Activated CD8-positive, alpha-beta memory T cell treated with anti-CD3 and anti-CD28 coated beads for 4 hours (primary cell): ENCODE measurements at regions not wholly inside any gene's neighbourhood (a gene's known extent, or its start where the extent isn't known, plus 50 kb on each side); places are given as distances from the start of the nearest gene placed in this dataset.
"Not testable (repeated sequence)": the region's sequence is repeated elsewhere in the genome, so short reads cannot be mapped to it uniquely, and the experiment has no call there.

Source experiments
- DNase-seq, 2 donors: peaks; one replicate each; pipeline ENCODE4 v3.0.0-alpha.2; 2020; ENCODE audit warnings: low read depth in 2 of 2

DNA sequence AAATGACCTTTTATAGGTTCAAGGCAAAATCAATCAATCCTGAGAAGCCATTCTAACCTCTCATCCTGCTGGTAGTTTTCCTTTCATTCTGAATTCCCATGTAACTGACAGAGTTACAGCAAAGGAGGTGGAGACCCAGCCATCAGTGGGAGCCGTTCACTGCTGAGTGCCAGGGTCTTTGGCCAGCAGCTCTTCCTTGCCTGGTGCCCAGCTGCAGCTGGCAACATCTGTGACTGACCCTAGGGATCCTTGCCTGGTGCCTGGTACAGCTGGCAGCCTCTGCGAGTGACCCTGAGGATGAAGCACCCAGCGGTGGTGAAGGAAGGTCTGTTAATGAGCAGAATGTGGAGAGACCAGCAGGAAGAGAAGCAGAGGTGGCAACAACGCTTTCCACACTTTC, 314.6 kb downstream of the THBS2 start:
- no peak for DNase-seq

DNA sequence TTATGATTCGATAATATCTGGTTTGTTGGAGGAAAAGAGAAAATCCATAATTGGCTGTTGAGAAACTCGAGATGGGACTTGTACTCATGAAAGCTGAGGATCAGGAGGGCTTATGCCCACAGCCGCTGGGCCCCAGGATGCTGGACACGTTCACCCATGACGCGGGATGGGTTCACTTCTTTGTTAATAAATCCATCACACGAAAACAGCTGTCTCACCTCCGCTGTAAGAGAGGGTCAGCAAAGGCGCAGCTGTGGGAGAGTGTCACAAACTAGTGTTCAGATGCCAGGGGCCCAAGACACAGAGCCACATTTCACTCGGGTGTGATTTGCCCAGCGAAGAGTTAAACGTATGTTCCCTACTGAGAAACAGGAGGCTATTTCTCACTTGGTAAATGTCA, 315.1 kb downstream of the THBS2 start:
- DNase-seq, result no peak

DNA sequence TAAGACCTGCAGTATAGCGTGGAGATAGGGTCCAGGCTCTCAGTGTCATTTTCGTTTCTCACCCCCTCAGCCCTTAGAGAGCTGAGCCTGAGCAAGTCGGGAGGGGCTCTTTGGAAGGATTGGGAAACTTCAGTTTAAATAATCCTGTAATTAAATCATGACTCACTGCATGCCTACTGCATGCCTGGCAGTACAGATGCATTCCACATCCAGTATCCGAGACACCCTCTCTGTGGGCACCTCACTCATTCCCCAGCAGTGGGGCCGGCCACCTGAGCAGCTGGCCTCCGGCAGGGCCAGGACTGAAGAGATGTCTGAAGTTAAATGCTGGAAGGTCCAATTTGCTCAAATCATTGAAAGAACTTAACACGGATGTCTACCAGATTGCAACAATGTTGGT, 316.6 kb downstream of the THBS2 start:
- DNase-seq, result no peak

DNA sequence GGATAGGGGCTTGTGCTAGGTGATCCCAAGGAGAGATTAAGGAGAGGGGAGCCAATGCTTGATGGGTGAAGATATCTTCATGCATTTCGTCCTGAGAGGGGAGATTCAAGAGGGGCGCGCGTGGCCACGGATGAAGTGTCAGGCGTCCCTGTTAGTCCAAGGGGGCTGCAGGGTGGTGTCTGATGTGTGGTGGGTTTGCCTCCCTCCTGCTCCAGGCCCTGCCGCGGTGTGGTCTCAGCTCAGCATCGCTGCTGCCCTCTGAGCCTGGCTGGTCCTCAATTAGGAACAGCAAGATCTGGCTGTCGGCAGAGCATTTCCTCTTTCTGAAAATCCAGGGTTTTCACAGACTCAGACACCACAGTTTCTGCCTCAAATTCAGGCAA, 318.0 kb downstream of the THBS2 start:
- no peak for DNase-seq

DNA sequence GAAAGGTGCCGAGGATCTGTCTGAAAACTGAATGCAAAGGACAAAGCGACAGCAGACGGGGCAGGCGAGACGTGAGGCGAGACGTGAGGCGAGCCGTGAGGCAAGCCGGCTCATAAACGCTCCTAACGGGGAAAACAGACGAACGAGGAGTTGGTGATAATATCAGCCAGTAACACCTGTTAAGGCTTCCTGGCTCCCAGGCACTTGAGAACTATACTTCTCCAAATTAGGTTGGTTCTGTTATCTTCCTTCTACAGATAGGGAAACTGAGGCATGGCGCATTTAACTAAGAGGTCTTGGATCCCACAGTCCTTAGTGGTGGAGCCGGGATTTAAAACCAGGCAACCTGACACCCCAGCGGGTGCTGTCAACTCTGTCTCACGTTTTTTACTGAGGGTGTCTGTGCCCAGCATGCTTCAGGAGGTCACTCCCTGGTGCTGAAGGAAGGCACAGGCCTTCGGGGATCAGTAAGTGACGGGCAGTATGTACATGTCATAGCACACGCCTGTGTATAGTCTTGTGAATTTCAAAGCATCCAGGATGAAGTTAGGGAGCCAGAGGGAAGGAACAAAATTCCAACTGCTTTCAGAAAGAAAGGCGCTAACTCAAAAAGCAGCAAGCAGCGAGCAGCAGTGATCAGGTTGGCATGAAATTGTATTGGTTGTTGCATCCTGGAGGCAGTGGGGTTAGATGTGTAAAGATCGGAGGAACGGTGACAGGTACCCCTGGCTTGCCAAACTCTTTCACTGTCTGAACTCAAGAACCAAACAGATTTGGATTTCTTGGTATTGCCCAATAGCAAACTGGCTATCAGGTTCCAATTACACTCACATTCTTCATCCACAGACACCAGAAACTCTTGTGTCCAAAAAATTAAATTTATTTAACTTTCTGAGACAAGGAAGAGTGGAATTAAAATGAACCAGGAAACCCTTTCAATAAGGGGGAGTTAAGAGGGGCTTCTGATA, 318.7 kb downstream of the THBS2 start:
- DNase-seq, result no peak

DNA sequence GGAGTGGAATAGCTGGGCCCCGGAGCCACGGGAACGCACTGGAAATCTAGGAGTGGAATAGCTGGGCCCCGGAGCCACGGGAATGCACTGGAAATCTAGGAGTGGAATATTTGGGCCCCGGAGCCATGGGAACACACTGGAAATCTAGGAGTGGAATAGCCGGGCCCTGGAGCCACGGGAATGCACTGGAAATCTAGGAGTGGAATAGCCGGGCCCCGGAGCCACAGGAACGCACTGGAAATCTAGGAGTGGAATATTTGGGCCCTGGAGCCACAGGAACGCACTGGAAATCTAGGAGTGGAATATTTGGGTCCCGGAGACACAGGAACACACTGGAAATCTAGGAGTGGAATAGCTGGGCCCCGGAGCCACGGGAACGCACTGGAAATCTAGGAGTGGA, 321.5 kb downstream of the THBS2 start:
- not testable (repeated sequence) for DNase-seq

DNA sequence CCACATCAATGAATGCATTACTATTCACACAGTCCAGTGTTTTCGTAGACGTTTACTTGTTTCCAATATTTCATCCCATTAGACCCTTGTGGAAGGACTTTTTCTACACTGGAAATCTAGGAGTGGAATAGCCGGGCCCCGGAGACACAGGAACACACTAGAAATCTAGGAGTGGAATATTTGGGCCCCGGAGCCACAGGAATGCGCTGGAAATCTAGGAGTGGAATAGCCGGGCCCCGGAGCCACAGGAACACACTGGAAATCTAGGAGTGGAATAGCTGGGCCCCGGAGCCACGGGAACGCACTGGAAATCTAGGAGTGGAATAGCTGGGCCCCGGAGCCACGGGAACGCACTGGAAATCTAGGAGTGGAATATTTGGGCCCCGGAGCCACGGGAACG, 322.6 kb downstream of the THBS2 start:
- not testable (repeated sequence) for DNase-seq

DNA sequence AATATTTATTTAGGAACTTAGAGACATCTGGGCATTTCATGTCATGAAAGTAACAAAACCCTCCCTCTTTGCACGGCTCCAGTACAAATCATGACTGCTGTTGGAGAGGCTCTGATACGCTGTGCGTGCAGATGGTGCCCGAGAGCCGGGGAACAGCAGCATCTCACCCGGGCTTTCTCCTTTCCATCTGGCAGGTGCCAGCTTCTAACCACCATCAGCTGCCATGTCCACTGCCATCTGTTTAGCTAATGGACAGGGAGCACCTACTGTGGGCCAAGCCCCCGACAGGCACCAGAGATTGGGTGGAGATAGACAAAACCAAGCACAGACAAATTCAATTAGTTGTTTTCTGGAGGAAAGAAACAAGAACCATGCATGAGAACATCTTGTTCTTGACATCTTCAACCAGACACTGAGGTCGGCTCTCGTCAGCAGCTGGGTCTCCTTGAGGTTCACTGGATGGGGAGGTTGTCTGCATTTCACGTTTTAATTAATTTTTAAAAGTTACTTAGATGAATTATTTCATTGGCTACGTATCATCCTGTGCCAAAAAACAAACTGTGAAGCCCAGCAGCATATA, 323.7 kb downstream of the THBS2 start:
- no peak for DNase-seq

DNA sequence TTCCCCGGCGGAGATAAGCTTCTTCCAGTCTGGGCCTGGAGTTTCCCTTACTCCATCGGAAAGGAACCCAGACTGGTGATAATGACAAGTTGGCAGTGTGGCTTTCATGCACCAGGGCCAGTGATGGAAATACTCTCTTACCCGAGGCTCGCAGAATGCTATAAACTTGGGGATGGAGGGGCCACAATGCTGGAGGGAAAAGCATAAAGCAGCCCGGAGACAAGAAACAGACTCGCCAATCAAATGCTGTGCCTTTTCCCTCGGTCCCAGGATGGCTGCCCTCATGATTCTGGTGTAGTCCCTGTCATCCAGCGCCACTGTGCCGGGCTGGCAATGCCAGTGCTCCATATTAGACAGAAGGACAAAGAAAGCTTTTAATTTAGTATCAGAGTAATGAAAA, 325.6 kb downstream of the THBS2 start:
- DNase-seq, result no peak

DNA sequence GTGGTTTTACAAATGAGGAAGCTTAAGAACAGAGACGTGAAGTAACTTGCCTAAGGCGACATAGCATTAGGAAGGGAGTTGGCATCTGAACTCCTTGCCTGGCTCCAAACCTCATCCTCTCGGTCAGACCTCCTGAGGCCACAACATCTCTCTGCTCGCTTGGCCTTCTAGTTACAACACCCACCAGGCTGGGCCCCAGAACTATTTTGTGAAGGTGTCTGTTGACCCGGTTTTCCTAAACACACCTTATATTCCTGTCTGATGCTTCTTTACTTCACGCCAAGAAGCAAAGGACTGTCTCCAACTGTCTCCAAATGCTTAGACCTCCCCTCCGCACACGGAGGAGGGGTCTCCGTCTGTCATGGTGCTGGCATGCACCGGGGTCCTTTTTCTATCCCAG, 326.6 kb downstream of the THBS2 start:
- DNase-seq, result no peak

DNA sequence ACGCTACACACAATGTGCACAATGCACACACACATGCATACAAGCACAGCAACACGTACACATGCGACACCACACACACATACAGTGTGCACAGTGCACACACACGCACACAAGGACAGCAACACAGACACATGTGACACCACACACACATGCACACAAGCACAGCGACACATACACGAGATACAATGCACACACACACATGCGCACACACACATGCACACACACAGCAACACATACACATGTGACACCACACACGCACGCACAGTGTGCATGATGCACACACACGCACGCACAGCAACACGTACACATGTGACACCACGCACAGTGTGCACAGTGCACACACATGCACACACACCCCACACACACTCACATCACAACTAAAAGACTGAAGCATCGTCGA, 327.3 kb downstream of the THBS2 start:
- no peak for DNase-seq

DNA sequence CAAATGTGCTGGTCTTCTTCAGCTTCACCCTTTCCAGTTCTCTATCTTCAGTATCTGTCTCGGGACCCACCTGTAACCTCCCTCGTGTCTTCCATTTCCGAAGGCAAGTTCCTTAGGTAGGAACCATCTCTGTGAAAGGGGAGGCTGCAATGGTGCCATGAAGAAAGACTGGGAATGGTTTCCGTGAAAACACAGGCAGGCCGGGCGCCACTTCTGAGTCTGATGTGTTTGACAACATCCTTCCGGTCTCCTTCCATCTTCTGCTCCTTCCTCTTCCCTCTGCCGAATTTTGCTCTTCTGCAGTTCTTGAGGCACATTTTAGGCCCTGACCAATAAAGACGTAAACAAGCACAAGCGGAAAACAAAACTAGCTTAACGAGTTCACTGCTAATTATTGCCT, 328.0 kb downstream of the THBS2 start:
- DNase-seq, result no peak

DNA sequence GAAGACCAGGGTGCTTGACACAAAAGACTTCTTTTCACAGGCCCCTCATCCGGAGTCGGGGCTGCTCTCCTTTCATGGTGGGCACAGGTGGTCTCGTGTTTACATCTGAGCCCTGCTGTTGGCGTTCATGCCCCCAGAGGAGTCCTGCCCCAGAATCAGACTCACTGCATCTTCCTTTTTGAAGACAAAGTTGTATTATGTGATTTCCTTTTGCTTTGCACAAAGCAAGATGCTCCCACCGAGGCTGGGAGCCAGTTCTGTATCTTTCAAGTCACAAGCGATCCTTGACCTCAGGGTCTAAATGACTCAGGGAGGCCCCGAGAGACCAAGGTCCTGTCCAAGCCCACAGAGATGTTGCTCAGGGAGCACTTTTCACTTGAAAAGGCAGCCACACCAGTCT, 330.5 kb downstream of the THBS2 start:
- no peak for DNase-seq

DNA sequence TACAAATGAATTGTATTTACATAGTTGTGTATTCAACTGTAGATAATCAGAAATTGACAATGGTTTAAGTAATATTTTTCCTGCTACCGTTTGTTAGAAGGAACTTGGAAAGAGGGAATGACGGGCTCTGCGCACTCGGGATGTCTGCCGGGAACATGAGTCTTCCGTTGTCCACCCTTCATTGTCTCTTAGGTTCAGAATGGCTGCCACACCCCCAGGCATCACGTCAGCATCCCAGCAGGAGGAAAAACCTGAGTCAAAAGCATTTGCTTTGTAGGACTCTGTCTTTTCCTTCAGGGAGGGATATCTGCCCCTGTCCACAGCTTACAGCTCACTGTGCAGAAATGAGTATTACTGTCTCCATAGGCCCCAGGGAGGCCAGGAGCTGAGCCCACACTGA, 331.2 kb downstream of the THBS2 start:
- no peak for DNase-seq

DNA sequence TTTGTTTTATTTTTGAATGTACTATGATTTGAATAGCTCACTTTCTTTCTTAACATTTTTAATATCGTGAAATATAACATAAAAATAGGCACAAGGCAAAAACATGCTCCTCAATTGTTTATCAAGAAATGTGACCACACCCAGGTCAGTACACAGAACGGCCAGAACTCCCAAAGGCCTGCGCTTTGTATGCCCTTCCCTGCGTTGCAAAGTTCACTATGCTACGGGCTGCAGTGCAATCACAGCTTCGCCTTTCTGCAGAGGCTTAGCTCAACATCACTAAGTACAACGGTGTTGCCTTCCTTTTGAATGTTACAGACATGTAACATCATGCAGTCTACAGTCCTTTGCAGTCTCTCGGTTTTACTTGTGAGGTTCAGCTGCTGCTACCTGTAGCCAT, 333.4 kb downstream of the THBS2 start:
- DNase-seq, result no peak

DNA sequence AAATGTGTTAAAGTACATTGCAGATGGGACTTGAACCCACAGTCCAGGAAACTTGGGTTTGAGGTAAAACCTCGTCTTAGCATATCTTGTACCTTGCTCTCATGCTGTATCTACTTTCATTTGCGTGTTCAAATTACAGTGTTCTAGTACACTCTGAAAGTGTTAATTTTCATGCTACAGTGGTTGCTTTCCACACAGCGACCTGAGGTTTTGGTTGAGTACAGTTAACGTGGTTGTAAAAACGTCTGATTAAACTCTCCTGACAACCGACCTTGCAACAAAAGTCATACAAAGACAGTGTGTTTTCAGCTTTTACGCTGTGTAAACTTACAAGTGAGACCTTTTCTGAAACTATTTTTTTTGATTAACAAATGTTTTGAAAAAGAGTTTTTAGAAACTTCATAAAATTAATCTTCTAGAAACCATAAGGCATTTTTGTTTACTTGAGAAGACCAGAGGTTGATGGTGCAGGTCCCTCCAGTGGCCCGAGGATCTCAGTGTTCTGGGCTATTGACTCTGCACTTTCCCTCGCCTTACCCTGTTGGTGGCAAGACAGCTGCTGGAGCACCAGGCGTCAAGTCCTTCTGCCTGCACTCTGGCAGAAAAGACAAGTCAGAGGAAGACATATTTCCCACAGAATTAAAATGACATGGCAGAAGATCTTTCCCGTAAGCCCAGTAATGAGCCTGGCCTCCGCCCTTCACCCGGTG, 334.0 kb downstream of the THBS2 start:
- no peak for DNase-seq

DNA sequence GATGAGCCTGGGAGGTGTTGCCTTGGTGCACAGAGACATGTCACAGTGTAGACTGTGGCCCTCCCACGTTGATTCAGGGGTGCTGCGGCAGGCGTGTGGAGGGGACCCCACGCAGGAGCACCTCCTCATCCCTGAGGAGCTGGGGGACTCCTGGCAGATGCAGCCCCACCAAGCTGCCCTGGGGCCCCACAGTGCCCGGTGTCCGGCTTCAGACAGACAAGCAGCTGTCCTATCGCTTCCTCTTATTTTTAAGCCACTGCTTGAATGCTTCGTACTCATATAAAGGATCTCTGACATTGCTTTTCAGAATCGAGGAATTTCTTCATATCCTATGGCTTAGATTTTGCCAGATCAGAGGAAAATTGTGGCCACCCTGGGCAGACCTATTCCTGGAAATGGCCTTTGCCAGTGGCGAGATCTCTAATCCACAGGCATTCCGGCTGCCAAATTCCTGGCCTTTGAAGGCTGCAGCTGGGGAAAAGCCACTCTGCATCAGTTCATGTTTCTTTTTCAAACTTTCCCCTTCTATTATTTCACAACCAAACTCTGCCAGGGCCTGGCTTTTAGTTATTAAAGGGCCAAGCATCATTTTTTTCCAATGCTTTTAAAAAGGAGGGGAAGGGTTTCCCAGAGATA, 337.0 kb downstream of the THBS2 start:
- no peak for DNase-seq

DNA sequence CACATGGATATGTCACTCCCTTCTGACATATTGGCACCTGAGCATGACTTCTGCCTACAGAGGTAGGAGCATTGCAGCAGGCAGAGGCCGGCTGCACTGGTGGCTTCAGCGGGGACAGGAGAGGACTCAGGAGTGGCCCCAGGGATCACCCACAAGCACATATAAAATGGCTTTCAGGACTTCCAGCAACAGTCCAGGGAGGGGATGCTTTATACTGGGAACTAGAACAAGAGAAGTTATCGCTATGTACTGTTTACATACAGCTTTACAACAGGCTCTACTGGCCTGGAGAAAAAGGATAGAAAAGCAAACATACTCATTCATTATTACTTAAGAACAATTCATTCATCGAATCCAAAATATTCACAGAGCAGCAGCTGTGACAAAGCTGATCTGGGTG, 337.8 kb downstream of the THBS2 start:
- DNase-seq, result no peak

DNA sequence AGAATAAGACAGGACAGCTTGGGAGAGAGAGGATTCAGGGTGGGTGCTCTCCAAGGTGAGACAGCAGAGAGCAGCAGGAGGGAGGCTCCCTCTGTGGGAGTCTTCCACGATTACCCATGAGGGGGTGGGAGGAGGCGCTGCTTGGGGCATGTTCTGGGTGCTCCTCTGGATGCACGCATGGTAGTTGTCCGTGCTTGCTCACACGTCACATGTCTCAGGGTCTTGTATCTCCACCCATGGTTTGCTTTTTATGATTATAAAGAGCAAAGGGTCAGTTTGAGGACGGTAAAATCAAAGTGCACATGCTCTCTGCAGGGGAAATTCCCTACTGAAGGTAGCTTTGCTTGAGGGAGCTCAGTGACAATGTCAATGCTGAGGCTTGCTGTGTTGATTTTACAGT, 338.4 kb downstream of the THBS2 start:
- no peak for DNase-seq

DNA sequence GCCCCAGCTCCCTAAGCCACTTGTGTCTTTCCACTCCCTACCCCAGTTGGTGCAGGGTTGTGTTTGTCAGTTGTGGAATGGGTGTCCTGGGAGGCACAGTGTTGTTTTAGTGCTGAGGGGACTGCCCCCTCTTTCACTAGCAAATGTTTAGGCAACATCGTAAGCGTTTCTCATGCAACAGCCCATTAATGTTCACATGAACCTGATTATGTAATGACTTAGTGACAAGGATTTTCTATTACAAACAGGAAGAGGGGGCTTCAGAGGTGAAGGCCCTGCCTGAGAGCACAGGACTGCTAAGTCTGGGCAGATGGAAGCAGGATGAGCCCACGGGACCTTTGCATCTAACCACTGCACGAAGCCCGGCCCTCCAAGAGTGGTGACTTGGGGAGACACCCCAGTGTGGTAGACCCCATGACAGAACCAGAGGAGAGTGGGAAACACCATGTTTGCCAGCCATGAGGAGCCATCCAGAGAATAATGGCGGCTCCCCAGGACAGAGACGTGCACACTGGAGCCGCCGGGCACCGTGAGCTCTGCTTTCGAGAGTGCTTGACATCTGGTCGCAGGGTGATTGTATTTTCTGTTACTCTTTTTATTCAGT, 339.7 kb downstream of the THBS2 start:
- no peak for DNase-seq

DNA sequence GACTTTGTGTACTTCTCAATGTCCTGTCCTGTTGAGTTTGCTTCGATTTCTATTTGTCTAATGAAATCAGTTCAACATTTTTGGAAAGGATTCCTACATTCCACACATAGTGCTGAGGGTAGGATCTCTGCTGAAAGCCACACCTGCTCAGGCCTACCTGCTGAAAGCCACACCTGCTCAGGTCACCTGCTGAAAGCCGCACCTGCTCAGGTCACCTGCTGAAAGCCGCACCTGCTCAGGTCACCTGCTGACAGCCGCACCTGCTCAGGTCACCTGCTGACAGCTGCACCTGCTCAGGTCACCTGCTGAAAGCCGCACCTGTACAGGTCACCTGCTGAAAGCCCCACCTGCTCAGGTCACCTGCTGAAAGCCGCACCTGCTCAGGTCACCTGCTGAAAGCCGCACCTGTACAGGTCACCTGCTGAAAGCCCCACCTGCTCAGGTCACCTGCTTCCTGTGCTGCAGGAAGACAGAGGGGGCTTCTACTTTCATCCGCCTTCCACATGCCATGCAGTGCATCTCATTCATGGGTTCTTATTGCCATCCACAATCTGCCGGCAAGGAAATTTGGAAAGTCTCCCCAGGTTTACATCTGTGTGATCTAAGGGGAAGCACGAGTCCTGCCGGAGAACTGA, 340.3 kb downstream of the THBS2 start:
- not testable (repeated sequence) for DNase-seq
